ENCODE measurements at regions not wholly inside any gene's neighbourhood (a gene's known extent, or its start where the extent isn't known, plus 50 kb on each side); places are given as distances from the start of the nearest gene placed in this dataset.

DNA sequence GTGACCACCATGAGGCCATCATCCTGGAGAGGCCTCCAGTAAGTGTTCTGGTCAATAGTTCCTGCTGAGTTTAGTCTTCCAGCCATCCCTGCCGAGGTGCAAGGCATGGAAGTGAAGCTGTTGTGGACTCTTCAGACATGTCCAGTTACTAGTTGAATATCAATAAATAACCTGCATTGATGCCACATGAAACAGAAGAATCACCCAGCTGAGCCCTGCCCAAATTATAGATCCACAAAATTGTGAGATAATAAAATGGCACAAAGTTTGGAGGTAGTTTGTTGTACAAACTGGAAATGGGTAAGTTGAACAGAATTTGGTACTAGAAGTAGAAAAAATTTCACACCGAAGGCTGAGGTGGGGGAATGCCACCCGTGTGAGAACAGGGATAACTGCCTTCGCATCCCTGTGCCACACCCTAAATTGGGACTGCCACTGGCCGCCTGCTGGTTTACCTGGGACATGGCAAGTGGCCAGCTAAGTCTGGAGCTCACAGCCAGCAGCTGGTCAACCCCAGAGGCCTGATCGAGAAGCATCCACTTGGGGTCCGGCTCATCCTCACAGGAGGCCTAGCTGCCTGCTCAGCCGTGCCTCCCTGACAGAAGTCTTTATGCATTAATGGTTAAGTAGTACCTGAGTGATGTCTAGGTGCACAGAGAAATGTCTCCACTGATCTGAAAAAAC is 184.5 kb downstream of the SPRY1 start:
- peaks cover 0 to 6% of the 10 kb centered on the region in 2 donors for H3K27me3 Mint-ChIP-seq
- peaks cover 1 to 7% of the 10 kb centered on the region in 2 donors for H3K4me1 Mint-ChIP-seq
- peaks cover 10 to 19% of the 10 kb centered on the region in 2 donors for H3K9me3 Mint-ChIP-seq
- DNase-seq (no peak), ATAC-seq (replicated peaks) (no peak)
- no peak overlapping the region for H3K27ac Mint-ChIP-seq
- peaks cover 10 to 14% of the 10 kb centered on the region in 2 donors for H3K36me3 Mint-ChIP-seq
- no peak overlapping the region for H3K4me3 Mint-ChIP-seq

DNA sequence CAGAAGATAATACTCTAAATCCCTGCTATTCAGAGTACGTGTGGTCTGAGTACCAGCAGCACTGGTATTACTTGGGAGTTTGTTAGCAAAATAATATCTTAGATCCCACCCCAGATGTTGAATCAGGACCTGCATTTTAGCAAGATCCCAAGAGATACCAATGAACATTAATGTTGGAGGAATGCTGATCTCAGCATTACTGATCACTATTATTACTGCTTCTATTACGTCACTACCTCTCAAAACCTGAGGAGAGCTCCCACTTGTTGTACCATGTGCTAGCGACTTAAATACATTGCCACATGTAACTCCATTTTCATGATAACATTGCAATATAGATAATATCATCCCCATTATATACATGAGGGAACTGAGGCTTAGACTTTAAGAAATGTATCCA is 185.2 kb downstream of the SPRY1 start:
- peaks cover 10 to 19% of the 10 kb centered on the region in 2 donors for H3K9me3 Mint-ChIP-seq
- ATAC-seq (replicated peaks) (no peak), DNase-seq (no peak)
- peaks cover 1 to 7% of the 10 kb centered on the region in 2 donors for H3K4me1 Mint-ChIP-seq
- H3K27me3 Mint-ChIP-seq = peaks cover 0 to 6% of the 10 kb centered on the region in 2 donors
- no peak overlapping the region for H3K4me3 Mint-ChIP-seq
- no peak overlapping the region for H3K27ac Mint-ChIP-seq
- peaks cover 10 to 14% of the 10 kb centered on the region in 2 donors for H3K36me3 Mint-ChIP-seq

DNA sequence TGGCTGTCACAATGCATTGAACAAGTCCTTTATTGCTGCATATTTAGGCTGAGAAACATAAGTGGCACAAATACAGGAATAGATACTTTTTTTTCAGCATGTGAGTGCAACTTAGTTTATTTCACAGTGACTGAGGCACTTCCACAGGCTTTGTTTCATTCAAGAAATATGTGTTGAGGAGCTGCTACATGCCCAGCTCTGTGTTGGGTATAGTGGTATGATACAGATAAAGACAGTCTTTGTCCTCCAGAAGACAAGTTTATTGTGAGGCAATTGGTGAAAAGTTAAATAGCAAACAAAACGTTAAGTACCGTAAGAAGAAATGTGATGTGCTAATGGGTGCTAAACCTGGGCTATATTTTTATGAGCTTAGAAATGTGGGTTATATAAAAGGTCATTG is 186.4 kb downstream of the SPRY1 start:
- Mint-ChIP-seq H3K27ac (no peak overlapping the region), H3K27me3 (peaks cover 0 to 6% of the 10 kb centered on the region in 2 donors), H3K4me1 (peaks cover 2 to 18% of the 10 kb centered on the region in 2 donors), H3K9me3 (peaks cover 10 to 19% of the 10 kb centered on the region in 2 donors), H3K4me3 (no peak overlapping the region), H3K36me3 (peaks cover 10 to 14% of the 10 kb centered on the region in 2 donors)
- ATAC-seq (replicated peaks) (no peak), DNase-seq (no peak)

DNA sequence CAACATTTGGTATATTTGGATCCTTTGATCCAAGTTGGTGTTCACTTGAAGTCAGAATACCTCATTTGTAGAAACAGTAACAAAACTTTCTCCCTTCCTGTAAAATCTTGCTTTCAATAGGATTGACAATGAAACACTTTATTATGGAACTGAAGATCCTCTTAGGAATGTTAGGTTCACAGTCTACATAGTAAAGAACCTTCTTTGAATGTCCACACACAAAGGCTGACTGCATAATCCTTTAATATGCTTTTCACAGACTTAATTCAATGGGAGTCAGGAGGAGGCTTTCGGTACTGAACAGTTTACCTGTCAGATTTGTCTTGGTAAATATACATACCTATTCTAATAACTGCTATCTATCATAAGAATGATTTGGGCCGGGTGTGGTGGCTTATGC is 188.5 kb downstream of the SPRY1 start:
- no peak for ATAC-seq (replicated peaks)

DNA sequence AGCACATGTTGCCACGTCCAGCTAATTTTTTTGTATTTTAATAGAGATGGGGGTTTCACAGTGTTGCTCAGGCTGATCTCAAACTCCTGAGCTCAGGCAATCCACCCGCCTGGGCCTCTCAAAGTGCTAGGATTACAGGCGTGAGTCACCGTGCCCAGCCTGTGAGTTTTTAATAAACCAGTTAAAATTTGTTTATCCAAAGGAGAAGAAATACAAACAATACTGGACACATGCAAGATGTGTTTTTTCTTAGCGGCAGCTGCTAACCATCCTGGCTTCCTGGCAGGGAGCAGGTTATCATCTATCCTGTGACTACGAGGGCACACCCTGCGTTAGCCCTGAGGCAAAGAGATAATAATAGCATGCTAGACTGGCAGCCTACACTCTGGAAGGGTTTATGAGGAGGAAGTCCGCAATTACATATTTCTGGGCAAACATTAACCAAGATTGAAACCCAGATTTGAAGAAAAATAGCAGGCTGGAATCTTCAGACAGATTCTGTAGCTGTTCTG is 191.4 kb downstream of the SPRY1 start:
- H3K4me3 Mint-ChIP-seq = peak overlapping the region in 1 of 2 donors; percentile 19
- DNase-seq = no peak
- peak; percentile 3 to 5 for ATAC-seq (replicated peaks)
- H3K4me1 Mint-ChIP-seq = peaks cover 8 to 39% of the 10 kb centered on the region in 2 donors
- peak overlapping the region; percentile 88 for H3K27ac Mint-ChIP-seq
- H3K36me3 Mint-ChIP-seq = no peaks in the 10 kb centered on the region
- H3K9me3 Mint-ChIP-seq = peaks cover 0 to 2% of the 10 kb centered on the region in 2 donors
- H3K27me3 Mint-ChIP-seq = no peaks in the 10 kb centered on the region

More for the DNA sequence above, 188.5 kb downstream of the SPRY1 start:
- H3K4me3 Mint-ChIP-seq = no peak overlapping the region
- no peak for DNase-seq
- H3K4me1 Mint-ChIP-seq = peaks cover 7 to 38% of the 10 kb centered on the region in 2 donors
- no peaks in the 10 kb centered on the region for H3K27me3 Mint-ChIP-seq
- peaks cover 10 to 19% of the 10 kb centered on the region in 2 donors for H3K9me3 Mint-ChIP-seq
- peaks cover 9 to 14% of the 10 kb centered on the region in 2 donors for H3K36me3 Mint-ChIP-seq
- H3K27ac Mint-ChIP-seq = no peak overlapping the region

DNA sequence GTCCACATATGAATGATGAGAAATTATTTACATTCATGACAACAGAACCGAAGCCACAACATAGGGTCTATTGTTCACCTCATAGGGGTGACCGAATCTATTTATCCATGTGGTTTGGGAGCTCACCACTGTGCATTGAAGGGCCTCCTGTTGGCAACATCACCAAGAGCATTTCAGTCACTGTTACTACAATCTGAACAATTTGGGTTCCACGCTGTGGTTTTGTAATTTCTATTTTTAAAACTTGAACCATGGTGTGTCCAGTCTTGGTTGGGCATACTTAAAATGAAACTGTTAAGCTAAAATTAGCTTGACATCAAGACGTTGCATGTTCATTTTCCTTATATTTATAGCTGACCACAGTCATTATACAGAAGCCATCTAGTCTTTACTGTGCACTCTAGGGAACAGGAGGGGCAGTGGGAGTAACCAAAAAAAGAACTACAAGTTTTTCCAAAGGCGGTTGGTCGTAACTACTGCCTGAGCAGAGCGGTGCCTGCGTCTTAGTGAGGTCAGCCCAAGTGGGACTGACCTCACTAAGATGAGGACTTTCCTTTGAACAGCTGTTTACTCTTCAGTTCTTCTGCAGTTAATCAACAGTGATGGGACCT is 192.1 kb downstream of the SPRY1 start:
- peak overlapping the region in 1 of 2 donors; percentile 19 for H3K4me3 Mint-ChIP-seq
- H3K4me1 Mint-ChIP-seq = peaks cover 8 to 39% of the 10 kb centered on the region in 2 donors
- DNase-seq (peak; percentile 64), ATAC-seq (replicated peaks) (peak; percentile 91 to 92)
- no peaks in the 10 kb centered on the region for H3K36me3 Mint-ChIP-seq
- H3K27me3 Mint-ChIP-seq = no peaks in the 10 kb centered on the region
- peaks cover 0 to 2% of the 10 kb centered on the region in 2 donors for H3K9me3 Mint-ChIP-seq
- H3K27ac Mint-ChIP-seq = peak overlapping the region; percentile 88

DNA sequence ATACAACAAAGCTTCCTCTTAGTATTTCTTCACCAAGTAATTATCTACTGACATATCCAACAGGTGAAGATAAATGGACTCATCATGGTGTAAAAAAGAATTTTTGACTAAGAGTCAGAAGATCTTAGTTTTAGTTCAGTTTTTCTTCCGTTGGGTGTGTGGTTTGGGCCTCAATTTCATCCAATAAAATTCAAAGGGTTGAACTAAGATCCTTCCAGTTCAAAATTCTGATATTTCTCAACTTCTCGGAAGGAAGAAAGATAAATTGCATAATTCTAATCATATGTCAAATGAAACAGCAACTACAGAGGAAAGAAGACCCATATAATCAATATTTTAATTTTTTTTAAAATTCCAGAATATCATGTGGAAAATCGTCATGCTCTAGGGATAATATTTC is 192.7 kb downstream of the SPRY1 start:
- Mint-ChIP-seq H3K27me3 (no peaks in the 10 kb centered on the region), H3K9me3 (peaks cover 0 to 2% of the 10 kb centered on the region in 2 donors), H3K4me1 (peaks cover 8 to 39% of the 10 kb centered on the region in 2 donors), H3K36me3 (no peaks in the 10 kb centered on the region), H3K27ac (peak overlapping the region; percentile 88), H3K4me3 (peak overlapping the region in 1 of 2 donors; percentile 10)
- ATAC-seq (replicated peaks) (no peak), DNase-seq (no peak)

DNA sequence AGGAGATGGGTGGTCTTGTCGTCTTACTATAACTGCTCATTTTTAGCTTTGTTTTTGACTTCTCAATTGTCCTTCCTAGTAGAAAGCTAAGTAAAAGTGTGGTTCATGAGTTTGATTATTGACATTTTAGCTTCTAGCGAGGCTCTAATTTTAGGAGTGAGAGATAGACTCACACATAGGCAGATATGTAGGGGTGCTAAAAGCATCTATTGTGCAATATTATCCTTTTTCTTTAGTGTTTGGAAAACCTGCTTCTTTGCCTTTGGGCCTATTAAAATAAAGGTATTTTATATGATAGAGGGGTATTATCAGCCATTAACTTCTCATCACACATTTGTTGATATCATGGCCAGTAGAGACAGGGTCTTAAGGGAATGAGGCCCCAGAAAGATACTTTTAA is 195.3 kb downstream of the SPRY1 start:
- H3K27me3 Mint-ChIP-seq = no peaks in the 10 kb centered on the region
- H3K4me3 Mint-ChIP-seq = no peak overlapping the region
- no peak for ATAC-seq (replicated peaks)
- H3K36me3 Mint-ChIP-seq = no peaks in the 10 kb centered on the region
- no peak for DNase-seq
- peaks cover 0 to 2% of the 10 kb centered on the region in 2 donors for H3K9me3 Mint-ChIP-seq
- H3K4me1 Mint-ChIP-seq = peaks cover 8 to 32% of the 10 kb centered on the region in 2 donors
- no peak overlapping the region for H3K27ac Mint-ChIP-seq

DNA sequence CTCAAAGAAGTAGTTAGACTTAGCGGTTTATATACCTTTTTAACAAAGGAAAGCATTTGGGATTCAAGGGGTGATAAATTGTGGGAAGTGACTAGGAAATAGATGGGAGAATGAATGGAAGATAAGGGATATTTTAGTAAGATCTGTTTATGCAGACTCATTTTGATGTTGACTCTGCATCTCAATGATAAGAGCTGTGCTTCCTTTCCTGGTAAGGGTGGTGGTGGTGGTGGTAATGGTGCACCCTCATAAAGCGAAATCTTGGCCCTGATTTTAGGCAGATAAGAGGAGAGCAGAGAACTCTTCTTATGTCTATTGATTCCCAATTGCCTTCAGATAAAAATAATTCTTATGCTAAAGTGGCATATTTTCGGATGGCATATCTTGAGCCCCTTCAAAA is 197.1 kb downstream of the SPRY1 start:
- ATAC-seq (replicated peaks) = no peak
- H3K4me3 Mint-ChIP-seq = no peak overlapping the region

DNA sequence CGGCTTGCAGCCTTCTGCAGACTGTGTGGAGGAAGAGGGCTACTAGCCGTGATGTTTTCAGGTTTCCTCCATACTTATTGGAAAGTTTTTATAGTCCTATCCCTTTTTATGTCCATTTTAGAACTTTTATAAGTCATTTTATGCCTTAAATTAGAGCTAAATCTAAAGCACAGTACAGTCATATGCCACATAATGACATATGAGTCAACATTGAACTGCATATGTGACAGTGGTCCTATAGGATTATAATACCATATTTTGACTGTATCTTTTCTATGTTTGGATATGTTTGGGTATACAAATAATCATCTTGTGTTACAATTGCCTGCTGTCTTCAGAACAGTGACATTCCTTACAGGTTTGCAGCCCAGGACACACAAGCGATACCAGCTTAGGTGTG is 200.2 kb downstream of the SPRY1 start:
- ATAC-seq (replicated peaks) (no peak), DNase-seq (no peak)
- Mint-ChIP-seq H3K4me3 (no peak overlapping the region), H3K9me3 (peaks cover 0 to 2% of the 10 kb centered on the region in 2 donors), H3K36me3 (no peaks in the 10 kb centered on the region), H3K4me1 (peaks cover 11 to 22% of the 10 kb centered on the region in 2 donors), H3K27ac (no peak overlapping the region), H3K27me3 (no peaks in the 10 kb centered on the region)

More for the DNA sequence above, 197.1 kb downstream of the SPRY1 start:
- Mint-ChIP-seq H3K27ac (no peak overlapping the region), H3K4me1 (peaks cover 4 to 20% of the 10 kb centered on the region in 2 donors), H3K36me3 (no peaks in the 10 kb centered on the region), H3K9me3 (peaks cover 0 to 2% of the 10 kb centered on the region in 2 donors), H3K27me3 (no peaks in the 10 kb centered on the region)
- DNase-seq = no peak

DNA sequence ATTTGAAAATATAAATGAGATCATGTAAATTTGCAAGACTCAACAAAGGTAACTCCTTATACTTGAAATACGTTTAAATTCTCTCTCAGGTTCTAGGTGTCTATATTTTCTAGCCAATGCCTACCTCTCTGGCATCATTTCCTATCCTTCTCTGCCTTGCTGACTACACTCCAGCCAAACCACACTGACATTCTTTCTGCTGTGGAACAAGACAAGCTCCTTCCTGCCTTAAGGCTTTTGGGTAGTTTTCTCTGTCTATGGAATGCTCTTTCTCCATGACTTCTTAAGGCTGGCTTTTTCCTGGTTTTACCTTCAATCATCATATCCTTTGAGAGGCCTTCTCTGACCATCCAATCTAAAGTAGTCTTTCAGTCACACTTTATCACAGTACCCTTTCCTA is 201.0 kb downstream of the SPRY1 start:
- H3K36me3 Mint-ChIP-seq = no peaks in the 10 kb centered on the region
- no peak overlapping the region for H3K27ac Mint-ChIP-seq
- DNase-seq (no peak), ATAC-seq (replicated peaks) (no peak)
- peaks cover 0 to 2% of the 10 kb centered on the region in 2 donors for H3K9me3 Mint-ChIP-seq
- peaks cover 14 to 22% of the 10 kb centered on the region in 2 donors for H3K4me1 Mint-ChIP-seq
- H3K27me3 Mint-ChIP-seq = no peaks in the 10 kb centered on the region
- H3K4me3 Mint-ChIP-seq = no peak overlapping the region

DNA sequence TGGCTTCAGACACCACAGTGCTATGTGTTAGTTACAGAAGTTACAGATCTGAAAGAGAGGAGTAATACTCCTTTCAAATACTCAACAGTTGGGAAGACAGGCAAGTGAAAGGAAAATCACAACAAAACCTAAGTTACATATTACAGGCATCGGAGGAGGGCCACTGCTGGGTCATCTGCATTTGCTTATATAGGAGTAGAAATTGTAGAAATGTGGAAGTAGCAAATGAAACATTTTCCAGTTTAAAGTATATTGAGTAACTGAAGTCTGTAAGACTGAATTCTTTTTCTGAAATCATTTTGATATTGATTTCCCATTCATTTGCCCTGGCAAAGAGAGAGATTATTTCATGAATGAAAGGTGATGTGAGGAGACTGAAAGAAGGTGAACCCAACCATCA is 201.7 kb downstream of the SPRY1 start:
- no peaks in the 10 kb centered on the region for H3K27me3 Mint-ChIP-seq
- DNase-seq = no peak
- H3K36me3 Mint-ChIP-seq = no peaks in the 10 kb centered on the region
- H3K27ac Mint-ChIP-seq = no peak overlapping the region
- H3K9me3 Mint-ChIP-seq = no peaks in the 10 kb centered on the region
- no peak for ATAC-seq (replicated peaks)
- peaks cover 12 to 28% of the 10 kb centered on the region in 2 donors for H3K4me1 Mint-ChIP-seq
- no peak overlapping the region for H3K4me3 Mint-ChIP-seq

DNA sequence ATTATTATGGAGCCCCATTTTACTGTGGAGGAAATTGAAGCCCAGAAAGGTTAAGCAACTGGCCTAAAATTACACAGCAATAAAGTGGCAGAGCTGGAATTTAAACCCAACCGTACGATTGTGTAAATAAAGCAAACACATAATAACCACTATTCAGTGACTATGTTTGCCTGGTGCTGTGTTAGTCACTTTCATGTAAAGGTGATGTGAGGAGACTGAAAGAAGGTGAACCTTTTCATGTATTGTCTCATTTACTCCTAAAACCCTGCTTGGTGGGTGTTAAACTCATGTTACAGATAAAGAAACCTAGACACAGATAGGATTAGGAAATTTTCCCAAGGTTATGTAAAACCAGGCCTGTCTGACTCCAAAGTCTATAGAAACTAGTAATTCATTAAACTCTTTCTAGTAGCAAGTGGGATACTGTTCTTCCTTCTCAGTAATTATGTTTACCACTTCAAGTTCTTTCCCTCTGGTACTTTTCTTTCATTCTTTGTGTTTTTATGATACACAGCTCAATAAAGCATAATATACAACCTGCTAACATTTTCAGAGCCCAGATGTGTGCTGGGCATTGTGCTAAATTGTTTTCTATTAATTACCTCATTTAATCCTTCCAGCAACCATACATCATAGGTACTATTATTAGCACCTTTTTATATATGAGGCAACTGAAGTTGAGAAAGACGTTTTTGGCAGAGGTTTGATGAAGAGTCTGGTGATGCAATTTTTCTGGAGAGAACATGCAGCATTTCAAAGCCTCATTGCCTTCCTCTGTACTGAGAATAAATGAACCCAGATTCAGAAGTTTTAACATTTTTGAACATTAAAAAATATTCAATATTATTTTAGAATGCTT is 202.7 kb downstream of the SPRY1 start:
- H3K4me3 Mint-ChIP-seq = no peak overlapping the region
- H3K4me1 Mint-ChIP-seq = peaks cover 12 to 28% of the 10 kb centered on the region in 2 donors
- DNase-seq (no peak), ATAC-seq (replicated peaks) (peak; percentile 6 to 7)
- H3K27me3 Mint-ChIP-seq = no peaks in the 10 kb centered on the region
- H3K27ac Mint-ChIP-seq = no peak overlapping the region
- no peaks in the 10 kb centered on the region for H3K9me3 Mint-ChIP-seq
- H3K36me3 Mint-ChIP-seq = no peaks in the 10 kb centered on the region
